ENCODE measurements at regions not wholly inside any gene's neighbourhood (a gene's known extent, or its start where the extent isn't known, plus 50 kb on each side); places are given as distances from the start of the nearest gene placed in this dataset.
"Not testable (repeated sequence)": the region's sequence is repeated elsewhere in the genome, so short reads cannot be mapped to it uniquely, and the experiment has no call there.

GRCh38 chr2:240254337-240255164, 114.1 kb upstream of the OTOS start:
- DNase-seq (ENCODE audit: low read depth), result no peak

DNA sequence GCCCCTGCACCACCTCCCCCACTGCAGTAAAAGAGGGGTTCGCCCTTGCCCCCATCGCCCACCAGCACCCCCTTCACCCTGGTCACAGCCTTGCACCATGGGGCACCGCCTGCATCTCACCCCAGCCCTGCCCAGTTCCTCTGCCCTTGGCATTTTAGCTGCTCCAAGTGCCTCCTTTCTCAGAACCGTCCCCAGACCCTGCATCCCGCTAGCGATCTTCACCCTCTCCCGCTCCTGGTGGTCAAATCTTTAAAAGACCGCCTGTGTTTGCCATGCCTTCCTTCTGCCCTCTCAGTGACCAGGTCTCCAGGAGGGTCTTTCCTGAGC, 114.7 kb upstream of the OTOS start:
- no peak for DNase-seq (ENCODE audit: low read depth)

DNA sequence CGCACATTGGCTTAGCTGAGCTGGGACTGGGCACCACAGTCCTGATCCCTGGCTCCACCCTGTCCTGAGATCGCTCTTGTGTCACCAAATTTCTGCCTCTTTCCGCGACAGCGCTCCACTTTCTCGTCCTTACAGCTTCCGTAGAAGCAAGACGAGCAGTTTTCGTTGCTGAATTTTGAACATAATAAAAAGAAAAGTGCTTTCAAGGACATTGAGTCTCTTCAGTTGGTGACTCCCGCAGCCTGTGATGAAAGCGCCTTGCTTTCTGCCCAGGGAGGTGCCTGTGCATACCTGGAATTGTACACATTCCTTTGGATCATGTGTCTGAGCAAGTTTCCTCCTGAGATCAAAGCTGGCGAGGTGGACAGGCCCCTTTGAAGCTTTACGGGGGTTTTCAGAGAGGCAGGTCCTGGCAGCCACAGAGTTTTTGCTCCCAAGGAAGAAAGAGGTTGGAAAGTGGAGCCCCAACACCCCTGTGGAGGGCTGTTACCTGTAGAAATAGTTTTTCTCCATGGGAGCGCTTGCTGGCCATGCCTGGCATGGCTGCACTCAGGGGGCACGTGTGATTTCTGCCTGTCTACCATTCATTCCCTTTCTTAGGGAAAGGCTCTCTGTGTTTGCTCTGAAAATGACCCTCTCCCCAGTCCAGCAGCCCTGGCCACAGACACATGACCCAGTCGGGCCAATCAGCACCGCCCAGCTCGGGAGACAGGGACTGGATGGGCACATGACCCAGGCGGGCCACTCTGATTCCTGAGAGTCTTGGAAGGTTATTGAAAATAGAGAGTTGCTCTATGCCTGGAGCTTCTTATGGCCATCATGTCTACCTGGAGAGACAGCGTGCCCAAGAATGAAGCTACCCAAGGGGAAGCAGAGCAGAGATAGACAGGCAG, 115.6 kb upstream of the OTOS start:
- no peak for DNase-seq (ENCODE audit: low read depth)

GRCh38 chr2:240256704-240257637, 116.5 kb upstream of the OTOS start:
- DNase-seq (ENCODE audit: low read depth), result no peak

DNA sequence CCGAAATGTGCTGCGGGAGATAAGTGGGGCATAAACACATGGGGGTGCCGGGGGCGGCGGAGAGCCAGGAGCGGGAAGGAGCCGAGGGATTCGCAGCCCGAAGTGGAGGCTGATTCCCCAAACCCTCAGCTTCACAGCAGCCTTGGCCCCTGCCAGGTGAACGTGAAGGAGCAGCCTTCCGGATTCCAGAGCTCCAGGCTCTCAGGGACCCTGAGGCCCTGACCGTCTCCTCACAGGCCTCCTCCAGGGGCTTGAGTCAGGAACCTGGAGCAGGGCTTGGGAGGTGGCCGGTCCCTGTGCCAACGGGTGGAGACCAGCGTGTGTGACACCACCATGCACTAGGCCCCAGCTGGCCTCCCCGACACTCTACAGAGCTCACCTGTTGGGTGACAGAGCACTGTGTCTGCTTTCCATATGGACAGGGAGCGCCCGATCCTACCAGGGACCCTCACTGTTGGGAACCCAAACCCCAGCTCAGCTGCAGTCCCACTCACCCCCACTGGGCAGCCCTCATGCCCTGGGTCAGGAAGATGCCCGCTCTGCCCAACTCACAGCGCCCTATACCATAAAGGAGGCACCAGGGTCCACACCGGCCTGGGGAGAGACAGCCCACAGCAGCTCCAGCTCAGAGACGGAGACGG, 117.6 kb upstream of the OTOS start:
- no peak for DNase-seq (ENCODE audit: low read depth)

- DNase-seq (ENCODE audit: low read depth), result no peak
Observed at GRCh38 chr2:240258685-240259084, 118.2 kb upstream of the OTOS start.

GRCh38 chr2:240259201-240259923, 118.9 kb upstream of the OTOS start:
- no peak for DNase-seq (ENCODE audit: low read depth)

GRCh38 chr2:240259924-240260529, 119.6 kb upstream of the OTOS start:
- DNase-seq (ENCODE audit: low read depth), result no peak

GRCh38 chr2:240260664-240261063, 120.2 kb upstream of the OTOS start:
- no peak for DNase-seq (ENCODE audit: low read depth)

DNA sequence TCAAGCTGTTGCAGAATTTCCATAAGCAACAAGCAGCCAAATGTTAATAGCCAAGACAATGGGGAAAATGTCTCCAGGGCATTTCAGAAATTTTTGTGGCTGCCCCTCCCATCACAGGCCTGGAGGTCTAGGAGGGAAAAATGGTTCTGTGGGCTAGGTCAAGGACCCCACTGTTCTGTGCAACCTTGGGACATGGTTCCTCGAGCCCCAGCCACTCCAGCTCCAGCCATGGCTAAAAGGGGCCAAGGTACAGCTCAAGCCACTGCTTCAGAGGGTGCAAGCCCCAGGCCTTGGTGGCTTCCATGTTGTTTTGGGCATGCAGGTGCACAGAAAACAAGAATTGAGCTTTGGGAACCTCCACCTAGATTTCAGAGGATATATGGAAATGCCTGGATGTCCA, 122.1 kb upstream of the OTOS start:
- not testable (repeated sequence) for DNase-seq (ENCODE audit: low read depth)

- DNase-seq (ENCODE audit: low read depth), result no peak
Observed at GRCh38 chr2:240269380-240269779, 128.9 kb upstream of the OTOS start.

DNA sequence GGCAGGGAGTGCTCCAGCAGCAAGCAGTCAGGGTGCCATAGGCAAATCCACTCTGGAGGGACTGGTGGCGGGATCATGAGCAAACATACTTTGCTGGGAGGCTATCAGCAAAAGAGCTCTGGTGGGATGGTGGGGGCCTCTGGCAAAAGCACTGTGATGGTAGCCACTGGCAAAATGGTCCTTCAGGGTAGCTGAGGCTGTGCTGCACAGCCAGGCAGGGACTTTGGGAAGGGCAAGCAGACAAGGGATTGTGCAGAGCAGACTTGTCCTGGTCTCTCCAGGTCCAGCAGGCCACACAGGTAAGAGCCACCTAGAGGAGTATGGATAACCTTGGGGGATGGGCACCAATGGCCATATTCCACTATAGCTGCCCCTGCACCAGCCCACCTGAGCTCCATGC, 129.4 kb upstream of the OTOS start:
- DNase-seq (ENCODE audit: low read depth), result no peak

GRCh38 chr2:240271716-240272341, 131.4 kb upstream of the OTOS start:
- DNase-seq (ENCODE audit: low read depth), result no peak

- DNase-seq (ENCODE audit: low read depth), result no peak
Observed at GRCh38 chr2:240275386-240275785, 134.9 kb upstream of the OTOS start.

GRCh38 chr2:240277073-240277806, 136.8 kb upstream of the OTOS start:
- no peak for DNase-seq (ENCODE audit: low read depth)

DNA sequence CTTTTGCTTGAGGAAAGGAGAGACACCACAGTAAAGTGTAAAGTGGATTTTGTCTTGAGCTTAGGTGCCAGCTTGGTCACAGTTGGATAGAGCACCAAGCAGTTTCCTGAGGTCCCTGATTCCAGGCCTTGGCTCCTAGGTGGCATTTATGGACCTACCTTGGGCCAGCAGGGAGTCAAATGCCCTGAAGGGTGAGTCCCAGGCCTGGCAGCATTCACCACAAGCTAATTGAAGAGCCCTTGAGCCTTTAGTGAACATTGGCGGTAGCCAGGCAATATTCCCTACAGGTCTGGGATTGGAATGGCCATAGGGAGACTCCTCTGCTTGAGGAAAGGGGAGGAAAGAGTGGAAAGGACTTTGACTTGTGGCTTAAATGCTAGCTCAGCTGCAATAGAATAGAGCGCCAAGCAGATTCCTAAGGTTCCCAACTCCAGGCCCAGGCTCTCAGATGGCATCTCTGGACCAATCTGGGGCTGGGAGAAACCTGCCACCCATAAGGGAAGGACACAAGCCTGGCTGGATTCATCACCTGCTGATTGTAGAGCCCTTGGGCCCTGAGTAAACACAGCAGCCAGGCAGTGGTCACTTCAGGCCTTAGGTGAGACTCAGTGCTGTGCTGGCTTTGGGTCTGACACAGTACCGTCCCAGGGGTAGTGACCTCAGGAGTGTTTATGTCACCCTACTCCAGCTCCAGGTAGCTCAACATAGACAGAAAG, 137.5 kb upstream of the OTOS start:
- DNase-seq (ENCODE audit: low read depth), result no peak

DNA sequence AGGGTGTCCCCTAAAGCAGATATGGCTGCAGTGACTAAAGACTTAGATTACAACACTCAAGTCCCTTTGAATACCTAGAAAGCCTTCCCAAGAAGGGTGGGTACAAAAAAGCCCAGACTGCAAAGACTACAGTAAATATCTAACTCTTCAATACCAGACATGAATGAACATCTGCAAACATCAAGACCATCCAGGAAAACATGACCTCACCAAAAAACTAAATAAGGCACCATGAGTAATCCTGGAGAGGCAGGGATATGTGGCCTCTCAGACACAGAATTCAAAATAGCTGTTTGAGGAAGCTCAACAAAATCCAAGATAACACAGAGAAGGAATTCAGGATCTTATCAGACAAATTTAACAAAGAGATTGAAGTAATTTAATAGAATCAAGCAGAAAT, 138.2 kb upstream of the OTOS start:
- no peak for DNase-seq (ENCODE audit: low read depth)

GRCh38 chr2:240280621-240281020, 140.2 kb upstream of the OTOS start:
- DNase-seq (ENCODE audit: low read depth), result no peak

All from stimulated activated CD8-positive, alpha-beta memory T cell treated with anti-CD3 and anti-CD28 coated beads, Interleukin-4, amount 100 ng/mL, for 24 hours (primary cell).